HepG2 (cell line): ENCODE measurements at regions not wholly inside any gene's neighbourhood (a gene's known extent, or its start where the extent isn't known, plus 50 kb on each side); places are given as distances from the start of the nearest gene placed in this dataset.

Experiments
- ATAC-seq: fragments of 200-7000 bp; cut with Tn5 transposase; 3 replicates; pipeline ENCODE4 v1.9.1; 2020; ENCODE audit warnings: mild to moderate bottlenecking, moderate library complexity
- BruUV-seq: library from RNA; stranded (reverse); fragments of 400-500 nt; replicated peaks from 2 replicates; lab custom pipeline; 2021; lab: Mats Ljungman, UMichigan
- CTCF ChIA-PET: fragments of 300-600 bp; formaldehyde crosslinking; extraction: SDS; loops from one replicate; lab custom pipeline; 2021; ENCODE audit warnings: low total read pairs, inconsistent platforms, low intra/inter-chr PET ratio; lab: Yijun Ruan, JAX
- POLR2A ChIA-PET: fragments of 350-600 bp; sonication (Branson Sonifier 250); formaldehyde crosslinking; loops from one replicate; lab custom pipeline; 2020; ENCODE audit warnings: antibody characterized with exemption, inconsistent platforms; lab: Yijun Ruan, JAX
- DNase-seq: peaks from one replicate; pipeline ENCODE4 v3.0.0-alpha.2; 2015; ENCODE audit warnings: low spot score
- FAIRE-seq: peaks from 3 replicates; lab custom pipeline; 2011; peaks lifted over from hg19 to GRCh38; lab: Jason Lieb, UNC
- H2AFZ ChIP-seq: one replicate; pipeline ENCODE4 v1.6.1; 2011; ENCODE audit warnings: low read length, inconsistent platforms
- H3K27ac ChIP-seq: fragments of 300-600 bp; 3 replicates; pipeline ENCODE4 v1.8.0; 2011; ENCODE audit warnings: mixed run types, mild to moderate bottlenecking, mixed read lengths, low read length, inconsistent platforms; ENCODE audit not compliant: insufficient read depth; ENCODE audit errors: extremely low read length
- H3K27me3 ChIP-seq, 2 experiments: fragments of 200-600 bp in 1 of 2; 2 replicates in 1 of 2; 3 replicates in 1 of 2; pipeline versions ENCODE4 v1.6.0 to v1.8.0; 2011; ENCODE audit warnings: low read length in 2 of 2, mild to moderate bottlenecking in 2 of 2, moderate library complexity in 2 of 2, inconsistent platforms in 1 of 2; ENCODE audit not compliant: insufficient read depth in 2 of 2, control insufficient read depth in 1 of 2
- H3K36me3 ChIP-seq, 2 experiments: fragments of 200-600 bp in 1 of 2; replicated peaks in 1 of 2; 2 replicates in 1 of 2; 3 replicates in 1 of 2; pipeline versions ENCODE4 v1.5.1 to v1.8.0; 2011; ENCODE audit warnings: low read length in 2 of 2, inconsistent platforms in 1 of 2; ENCODE audit not compliant: insufficient read depth in 2 of 2, control insufficient read depth in 1 of 2
- H3K4me1 ChIP-seq: 2 replicates; pipeline ENCODE4 v1.5.1; 2012; ENCODE audit warnings: low read length, inconsistent platforms; ENCODE audit not compliant: insufficient read depth
- H3K4me2 ChIP-seq: 2 replicates; pipeline ENCODE4 v1.6.0; 2011; ENCODE audit warnings: low read depth, low read length, inconsistent platforms
- H3K4me3 ChIP-seq, 3 experiments: fragments of 200-600 bp in 1 of 3; sonication (generic), shearing (Covaris generic) in 1 of 3; replicated peaks in 1 of 3; 2 replicates each; pipeline ENCODE4 v1.5.1; 2011 to 2016; ENCODE audit warnings: low read length in 3 of 3, inconsistent platforms in 2 of 3, low read depth in 2 of 3, mild to moderate bottlenecking in 2 of 3, control low read depth in 1 of 3, mixed read lengths in 1 of 3; ENCODE audit not compliant: insufficient read depth in 1 of 3
- H3K79me2 ChIP-seq: one replicate; pipeline ENCODE4 v1.6.1; 2011; ENCODE audit warnings: low read length, inconsistent platforms; ENCODE audit not compliant: insufficient read depth
- H3K9ac ChIP-seq: 2 replicates; pipeline ENCODE4 v1.6.0; 2011; ENCODE audit warnings: mild to moderate bottlenecking, low read depth, low read length, inconsistent platforms; ENCODE audit not compliant: insufficient read depth
- H3K9me3 ChIP-seq: 2 replicates; pipeline ENCODE4 v1.5.1; 2012; ENCODE audit warnings: mild to moderate bottlenecking, low read length
- H4K20me1 ChIP-seq: 2 replicates; pipeline ENCODE4 v1.6.0; 2011; ENCODE audit warnings: inconsistent platforms, mild to moderate bottlenecking, low read length, moderate library complexity; ENCODE audit not compliant: insufficient read depth
- BHLHE40 ChIP-seq: IDR thresholded peaks from 2 replicates; pipeline ENCODE4 v1.6.1; 2011; ENCODE audit warnings: low read length, improper control_type of control experiment
- DPF2 ChIP-seq: sonication (generic); formaldehyde crosslinking; IDR thresholded peaks from 2 replicates; pipeline ENCODE4 v1.4.0; 2020; ENCODE audit warnings: mild to moderate bottlenecking, low read depth, missing genetic modification reagents, borderline replicate concordance
- IKZF4 ChIP-seq: sonication (generic); formaldehyde crosslinking; IDR thresholded peaks from 2 replicates; pipeline ENCODE4 v1.5.1; 2020; ENCODE audit warnings: borderline replicate concordance, mild to moderate bottlenecking, low read depth, missing genetic modification reagents; ENCODE audit errors: not compliant biosample characterization
- KAT7 ChIP-seq: IDR thresholded peaks from 2 replicates; pipeline ENCODE4 v1.6.1; 2018; ENCODE audit warnings: borderline replicate concordance, missing compliant biosample characterization
- KDM4B ChIP-seq: sonication (generic); formaldehyde crosslinking; IDR thresholded peaks from 2 replicates; pipeline ENCODE4 v1.4.0; 2020; ENCODE audit warnings: missing genetic modification reagents
- NFE2L2 ChIP-seq: fragments of 150-350 bp; IDR thresholded peaks from 2 replicates; pipeline ENCODE4 v1.6.1; 2014; ENCODE audit warnings: low read length
- STAT5B ChIP-seq: sonication (generic); formaldehyde crosslinking; IDR thresholded peaks from 2 replicates; pipeline ENCODE4 v1.4.0; 2020; ENCODE audit warnings: missing genetic modification reagents
- ZNF501 ChIP-seq: sonication (generic); formaldehyde crosslinking; IDR thresholded peaks from 2 replicates; pipeline ENCODE4 v1.5.1; 2020; ENCODE audit warnings: mild to moderate bottlenecking, moderate library complexity, missing genetic modification reagents
- whole genome bisulfite sequencing: methylation state at CpG from one replicate; pipeline ENCODE4 v1.1.6; 2017; ENCODE audit warnings: low lambda C conversion rate; 5-methylcytosine and 5-hydroxymethylcytosine counted together
- in situ Hi-C: cut with HindIII; loops from 2 replicates; pipeline ENCODE4 v1.10.0; 2017; ENCODE audit warnings: low pct_unique_long_range_greater_than_20kb; ENCODE audit not compliant: extremely low pct_ligation_motif_present
- intact Hi-C: fragments of 100-400 bp; cut with micrococcal nuclease; formaldehyde crosslinking; loops from one replicate; pipeline ENCODE4 v1.10.0; 2022; ENCODE audit not compliant: unreplicated experiment
- TF ChIP-seq, protein P1 (sequence below): sonication (generic); formaldehyde crosslinking; IDR thresholded peaks from 2 replicates; pipeline ENCODE4 v1.4.0; 2020; ENCODE audit warnings: mild to moderate bottlenecking, missing genetic modification reagents
- TF ChIP-seq, protein P2 (sequence below): sonication (generic); formaldehyde crosslinking; conservative IDR thresholded peaks from 2 replicates; pipeline ENCODE4 v1.8.0; 2022; ENCODE audit warnings: mild to moderate bottlenecking, moderate library complexity, missing genetic modification reagents
- TF ChIP-seq, protein P3 (sequence below): sonication (generic); formaldehyde crosslinking; IDR thresholded peaks from 2 replicates; pipeline ENCODE4 v1.4.0; 2020; ENCODE audit warnings: mild to moderate bottlenecking, low read depth, missing genetic modification reagents
- TF ChIP-seq, protein P4 (sequence below): sonication (generic); formaldehyde crosslinking; conservative IDR thresholded peaks from 2 replicates; pipeline ENCODE4 v1.8.0; 2022; ENCODE audit warnings: low read depth, missing genetic modification reagents

DNA sequence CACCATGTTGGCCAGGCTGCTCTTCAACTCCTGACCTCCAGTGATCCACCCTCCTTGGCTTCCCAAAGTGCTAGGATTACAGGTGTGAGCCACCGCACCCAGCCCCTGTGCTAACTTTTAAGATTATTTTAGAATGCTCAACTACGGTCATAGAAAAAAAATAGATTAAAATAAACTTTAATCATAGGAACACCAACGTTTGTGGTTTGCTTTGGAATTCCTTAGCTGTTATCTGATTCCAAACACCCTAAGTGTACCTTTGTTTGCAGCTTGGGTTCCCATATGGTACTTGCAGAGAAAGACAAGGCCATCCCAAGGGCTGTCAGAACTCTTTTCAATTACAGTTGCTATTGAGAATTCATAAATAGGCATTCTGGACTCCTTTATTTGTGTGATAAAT, 90.1 kb upstream of the EFHC2 start:
- H3K4me1 ChIP-seq, result peaks cover 13% of the 10 kb centered on the region
- H3K9me3 ChIP-seq, result no peaks in the 10 kb centered on the region
- H3K36me3 ChIP-seq, result no peaks in the 10 kb centered on the region
- H3K27ac ChIP-seq, result no peak overlapping the region
- no peak for FAIRE-seq
- H3K27me3 ChIP-seq, result no peaks in the 10 kb centered on the region
- H3K4me2 ChIP-seq, result no peak overlapping the region
- no TSS peak for BruUV-seq
- H3K4me3 ChIP-seq, result no peak overlapping the region
- DNase-seq, result no peak
- intact Hi-C loops, result no loop called here
- no peak overlapping the region for H3K9ac ChIP-seq
- CTCF ChIA-PET, result no interaction called here
- no peak for TF ChIP-seq NFE2L2
- no peak for TF ChIP-seq KDM4B (CRISPR knock-in tag)
- TF ChIP-seq, all 625 proteins: peak for 0
- H3K79me2 ChIP-seq, result no peaks in the 10 kb centered on the region
- H2AFZ ChIP-seq, result no peak overlapping the region
- no peak for ATAC-seq
- 36% methylated on average over 3 of the region's 3 CpGs for WGBS
- POLR2A ChIA-PET, result no interaction called here
- in situ Hi-C loops, result no loop called here
- no peaks in the 10 kb centered on the region for H4K20me1 ChIP-seq

DNA sequence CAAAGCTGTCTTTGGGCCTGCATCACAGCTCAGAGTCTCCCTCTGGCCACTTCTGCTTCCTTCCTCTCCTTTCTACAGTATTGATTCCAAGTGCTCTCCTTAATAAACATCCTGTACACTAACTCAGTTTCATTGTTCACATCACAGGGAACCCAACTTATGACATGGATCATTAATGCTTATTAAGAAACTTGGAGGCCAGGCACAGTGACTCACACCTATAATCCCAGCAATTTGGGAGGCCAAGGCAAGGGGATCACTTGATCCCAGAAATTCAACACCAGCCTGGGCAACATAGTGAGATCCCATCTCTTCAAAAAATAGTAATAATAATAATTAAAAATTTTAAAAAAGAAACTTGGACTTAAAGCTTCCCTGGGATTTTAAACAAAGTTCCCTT, 89.2 kb upstream of the EFHC2 start:
- Histone ChIP-seq H3K27me3 (no peaks in the 10 kb centered on the region), H3K4me1 (peaks cover 16% of the 10 kb centered on the region), H3K4me3 (no peak overlapping the region), H3K27ac (no peak overlapping the region), H3K4me2 (no peak overlapping the region), H2AFZ (no peak overlapping the region), H4K20me1 (no peaks in the 10 kb centered on the region), H3K36me3 (no peaks in the 10 kb centered on the region), H3K9me3 (no peaks in the 10 kb centered on the region), H3K9ac (no peak overlapping the region), H3K79me2 (no peaks in the 10 kb centered on the region)
- FAIRE-seq, result peak; percentile 100
- in situ Hi-C loops, result no loop called here
- no peak for ATAC-seq
- TF ChIP-seq IKZF4 (CRISPR knock-in tag), result no peak
- TF ChIP-seq DPF2 (CRISPR knock-in tag), result no peak
- TF ChIP-seq, protein P1, sequence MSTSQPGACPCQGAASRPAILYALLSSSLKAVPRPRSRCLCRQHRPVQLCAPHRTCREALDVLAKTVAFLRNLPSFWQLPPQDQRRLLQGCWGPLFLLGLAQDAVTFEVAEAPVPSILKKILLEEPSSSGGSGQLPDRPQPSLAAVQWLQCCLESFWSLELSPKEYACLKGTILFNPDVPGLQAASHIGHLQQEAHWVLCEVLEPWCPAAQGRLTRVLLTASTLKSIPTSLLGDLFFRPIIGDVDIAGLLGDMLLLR, result no peak
- TF ChIP-seq ZNF501 (CRISPR knock-in tag), result no peak
- TF ChIP-seq, protein P2, sequence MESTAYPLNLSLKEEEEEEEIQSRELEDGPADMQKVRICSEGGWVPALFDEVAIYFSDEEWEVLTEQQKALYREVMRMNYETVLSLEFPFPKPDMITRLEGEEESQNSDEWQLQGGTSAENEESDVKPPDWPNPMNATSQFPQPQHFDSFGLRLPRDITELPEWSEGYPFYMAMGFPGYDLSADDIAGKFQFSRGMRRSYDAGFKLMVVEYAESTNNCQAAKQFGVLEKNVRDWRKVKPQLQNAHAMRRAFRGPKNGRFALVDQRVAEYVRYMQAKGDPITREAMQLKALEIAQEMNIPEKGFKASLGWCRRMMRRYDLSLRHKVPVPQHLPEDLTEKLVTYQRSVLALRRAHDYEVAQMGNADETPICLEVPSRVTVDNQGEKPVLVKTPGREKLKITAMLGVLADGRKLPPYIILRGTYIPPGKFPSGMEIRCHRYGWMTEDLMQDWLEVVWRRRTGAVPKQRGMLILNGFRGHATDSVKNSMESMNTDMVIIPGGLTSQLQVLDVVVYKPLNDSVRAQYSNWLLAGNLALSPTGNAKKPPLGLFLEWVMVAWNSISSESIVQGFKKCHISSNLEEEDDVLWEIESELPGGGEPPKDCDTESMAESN (CRISPR knock-in tag), result no peak
- no peak for TF ChIP-seq BHLHE40
- no peak for TF ChIP-seq STAT5B (CRISPR knock-in tag)
- TF ChIP-seq, protein P3, sequence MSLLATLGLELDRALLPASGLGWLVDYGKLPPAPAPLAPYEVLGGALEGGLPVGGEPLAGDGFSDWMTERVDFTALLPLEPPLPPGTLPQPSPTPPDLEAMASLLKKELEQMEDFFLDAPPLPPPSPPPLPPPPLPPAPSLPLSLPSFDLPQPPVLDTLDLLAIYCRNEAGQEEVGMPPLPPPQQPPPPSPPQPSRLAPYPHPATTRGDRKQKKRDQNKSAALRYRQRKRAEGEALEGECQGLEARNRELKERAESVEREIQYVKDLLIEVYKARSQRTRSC (CRISPR knock-in tag), result no peak
- no peak for TF ChIP-seq KAT7
- TF ChIP-seq, protein P4, sequence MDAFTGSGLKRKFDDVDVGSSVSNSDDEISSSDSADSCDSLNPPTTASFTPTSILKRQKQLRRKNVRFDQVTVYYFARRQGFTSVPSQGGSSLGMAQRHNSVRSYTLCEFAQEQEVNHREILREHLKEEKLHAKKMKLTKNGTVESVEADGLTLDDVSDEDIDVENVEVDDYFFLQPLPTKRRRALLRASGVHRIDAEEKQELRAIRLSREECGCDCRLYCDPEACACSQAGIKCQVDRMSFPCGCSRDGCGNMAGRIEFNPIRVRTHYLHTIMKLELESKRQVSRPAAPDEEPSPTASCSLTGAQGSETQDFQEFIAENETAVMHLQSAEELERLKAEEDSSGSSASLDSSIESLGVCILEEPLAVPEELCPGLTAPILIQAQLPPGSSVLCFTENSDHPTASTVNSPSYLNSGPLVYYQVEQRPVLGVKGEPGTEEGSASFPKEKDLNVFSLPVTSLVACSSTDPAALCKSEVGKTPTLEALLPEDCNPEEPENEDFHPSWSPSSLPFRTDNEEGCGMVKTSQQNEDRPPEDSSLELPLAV, result no peak
- ChIA-PET POLR2A (no interaction called here), CTCF (no interaction called here)
- BruUV-seq, result no TSS peak
- intact Hi-C loops, result no loop called here
- no peak for DNase-seq
